Fibroblast of villous mesenchyme (primary cell): ENCODE measurements at regions not wholly inside any gene's neighbourhood (a gene's known extent, or its start where the extent isn't known, plus 50 kb on each side); places are given as distances from the start of the nearest gene placed in this dataset.

ENCODE experiments used
- DNase-seq: peaks from one replicate; pipeline ENCODE4 v3.0.0-alpha.2; 2010; ENCODE audit warnings: low read depth
- H3K4me3 ChIP-seq: 2 replicates; pipeline ENCODE4 v1.5.1; 2011; ENCODE audit warnings: low read depth, mild to moderate bottlenecking, low read length
- TF ChIP-seq, protein P1 (sequence below): IDR thresholded peaks from 2 replicates; pipeline ENCODE4 v1.5.1; 2012; ENCODE audit warnings: low read depth, mild to moderate bottlenecking, low read length; ENCODE audit not compliant: insufficient read depth

DNA sequence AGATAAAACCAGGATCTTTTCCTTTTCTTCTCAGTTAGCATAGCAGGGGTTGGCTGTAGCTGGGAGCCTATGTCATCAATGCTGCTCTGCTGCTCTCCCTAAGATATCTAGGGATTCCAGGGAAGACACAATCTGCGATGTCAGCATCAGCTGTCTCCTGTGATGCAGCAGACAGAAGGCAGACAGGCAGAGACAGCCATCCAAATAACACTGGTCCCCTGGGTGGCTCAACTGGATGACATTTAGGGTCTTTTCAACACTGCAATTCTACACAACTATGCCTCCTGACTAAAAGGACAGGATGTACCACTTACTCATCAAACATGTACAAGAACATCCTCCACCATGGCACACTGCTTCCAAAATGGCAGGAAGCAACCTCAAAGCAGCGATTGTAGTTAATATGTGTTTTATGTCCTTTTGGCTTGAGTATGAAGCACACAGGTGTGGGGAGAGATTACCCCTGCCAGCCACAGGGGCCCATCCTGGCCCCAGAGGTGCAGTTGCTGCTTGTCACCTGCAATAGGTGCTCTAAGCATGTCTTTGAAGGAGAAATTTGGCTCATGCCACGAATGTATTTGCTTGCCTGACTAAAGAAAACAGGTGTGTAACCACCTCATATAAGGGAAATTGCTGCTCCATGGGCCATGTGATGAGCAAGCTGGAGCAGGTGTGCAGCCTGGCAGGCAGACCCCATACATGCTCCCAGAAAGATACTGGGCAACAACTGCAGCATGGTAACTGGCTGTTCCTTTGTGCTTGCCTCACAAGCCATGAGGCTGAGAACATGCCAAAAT lies 357.8 kb downstream of the VPS13C start:
- H3K4me3 ChIP-seq: no peak overlapping the region
- DNase-seq: no peak
- TF ChIP-seq, protein P1, sequence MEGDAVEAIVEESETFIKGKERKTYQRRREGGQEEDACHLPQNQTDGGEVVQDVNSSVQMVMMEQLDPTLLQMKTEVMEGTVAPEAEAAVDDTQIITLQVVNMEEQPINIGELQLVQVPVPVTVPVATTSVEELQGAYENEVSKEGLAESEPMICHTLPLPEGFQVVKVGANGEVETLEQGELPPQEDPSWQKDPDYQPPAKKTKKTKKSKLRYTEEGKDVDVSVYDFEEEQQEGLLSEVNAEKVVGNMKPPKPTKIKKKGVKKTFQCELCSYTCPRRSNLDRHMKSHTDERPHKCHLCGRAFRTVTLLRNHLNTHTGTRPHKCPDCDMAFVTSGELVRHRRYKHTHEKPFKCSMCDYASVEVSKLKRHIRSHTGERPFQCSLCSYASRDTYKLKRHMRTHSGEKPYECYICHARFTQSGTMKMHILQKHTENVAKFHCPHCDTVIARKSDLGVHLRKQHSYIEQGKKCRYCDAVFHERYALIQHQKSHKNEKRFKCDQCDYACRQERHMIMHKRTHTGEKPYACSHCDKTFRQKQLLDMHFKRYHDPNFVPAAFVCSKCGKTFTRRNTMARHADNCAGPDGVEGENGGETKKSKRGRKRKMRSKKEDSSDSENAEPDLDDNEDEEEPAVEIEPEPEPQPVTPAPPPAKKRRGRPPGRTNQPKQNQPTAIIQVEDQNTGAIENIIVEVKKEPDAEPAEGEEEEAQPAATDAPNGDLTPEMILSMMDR: no peak

DNA sequence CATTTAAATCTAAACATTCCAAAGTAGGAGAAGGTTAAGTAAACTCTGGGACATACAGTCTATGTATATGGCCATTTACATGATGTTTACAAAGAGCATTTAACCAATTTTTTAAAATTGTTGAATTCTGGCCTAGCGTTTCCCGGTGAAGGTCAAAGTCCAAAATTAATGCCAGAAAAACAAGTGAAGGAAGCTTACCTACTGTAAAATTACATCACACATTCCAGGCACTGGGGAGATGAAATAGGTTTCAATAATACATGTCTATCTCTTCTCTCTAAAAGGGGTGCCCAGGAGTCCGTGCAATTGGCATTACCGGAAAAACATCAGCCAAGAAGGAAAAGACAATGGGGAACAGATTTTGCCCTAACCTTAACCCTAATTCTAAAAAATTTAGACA lies 358.8 kb downstream of the VPS13C start:
- TF ChIP-seq, protein P1: no peak
- no peak overlapping the region for H3K4me3 ChIP-seq
- DNase-seq: no peak

DNA sequence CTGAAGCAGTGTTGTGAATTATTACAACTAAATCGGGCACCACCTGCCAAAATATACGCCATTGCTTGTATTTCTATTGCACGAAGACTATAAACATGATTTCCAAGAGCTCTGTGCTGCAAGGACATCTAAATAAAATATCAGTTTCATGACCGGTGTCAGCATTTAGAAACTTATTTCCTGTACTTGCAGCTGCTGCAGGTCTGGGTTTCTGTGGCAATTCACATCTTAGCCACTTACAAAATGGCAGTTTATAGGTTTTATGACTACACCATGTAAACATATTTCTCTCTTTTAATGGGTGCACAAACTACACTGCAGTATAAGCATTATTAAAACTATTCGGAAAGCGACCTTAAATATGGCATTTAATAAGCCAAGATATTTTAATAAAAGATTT lies 359.4 kb downstream of the VPS13C start:
- TF ChIP-seq, protein P1: no peak
- no peak overlapping the region for H3K4me3 ChIP-seq
- no peak for DNase-seq

DNA sequence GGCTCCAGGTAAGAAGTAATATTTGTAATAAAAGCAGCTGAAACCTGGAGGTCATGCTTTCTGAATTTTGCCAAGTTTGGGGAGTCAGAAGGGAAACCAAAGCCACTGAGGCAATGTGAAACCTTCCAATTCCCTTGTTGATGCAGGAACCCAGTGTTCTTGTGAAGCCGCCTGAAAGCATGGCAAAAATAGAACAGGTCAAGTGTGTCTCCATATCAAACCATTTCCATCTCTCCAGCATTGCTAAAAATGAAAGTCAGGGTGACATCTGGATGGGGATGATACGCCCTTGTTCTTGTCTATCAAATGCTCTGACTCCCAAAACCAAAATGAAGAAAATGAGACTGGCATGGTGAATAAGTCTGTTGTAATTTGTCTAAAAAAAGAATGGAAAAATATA lies 362.5 kb downstream of the VPS13C start:
- no peak overlapping the region for H3K4me3 ChIP-seq
- DNase-seq: no peak
- TF ChIP-seq, protein P1: no peak

DNA sequence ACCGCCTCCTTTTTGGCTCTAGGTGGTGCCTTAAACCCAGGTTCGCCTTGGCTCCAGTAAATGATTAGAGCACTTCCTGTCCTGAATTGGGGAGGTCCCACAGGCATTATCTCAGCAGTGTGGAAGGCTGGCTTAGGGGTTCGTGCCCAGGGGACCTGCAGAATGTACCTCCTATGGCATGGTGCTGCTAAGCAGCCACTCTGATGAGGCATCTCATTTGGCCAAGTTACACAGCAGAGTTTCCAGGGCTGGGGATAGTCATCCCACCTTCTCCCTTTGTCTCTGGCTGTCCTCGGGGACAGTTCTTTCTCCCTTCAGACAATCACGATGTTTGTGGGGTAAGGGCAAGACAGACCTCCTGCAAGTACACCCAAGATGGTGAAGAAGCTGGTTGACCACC lies 371.2 kb downstream of the VPS13C start:
- TF ChIP-seq, protein P1: no peak
- no peak overlapping the region for H3K4me3 ChIP-seq
- no peak for DNase-seq

DNA sequence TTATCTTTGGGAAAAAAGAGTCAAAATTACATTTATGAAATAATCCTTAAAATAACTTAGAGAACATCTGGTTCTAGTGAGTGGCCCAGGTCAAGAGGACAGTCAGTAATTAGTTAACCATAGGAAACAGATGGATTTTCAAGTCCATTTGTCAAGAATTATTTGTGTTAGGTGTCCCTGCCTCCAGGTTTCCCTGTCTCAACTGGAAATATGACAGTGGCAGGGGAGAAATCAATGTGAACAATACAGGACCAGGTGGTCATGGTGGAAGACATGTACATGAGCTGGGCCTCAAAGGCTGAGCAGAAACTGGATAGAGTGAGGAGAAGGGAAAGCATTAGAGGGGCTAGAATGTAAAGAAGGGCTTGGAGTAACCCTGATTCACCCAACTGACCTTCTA lies 372.6 kb downstream of the VPS13C start:
- no peak overlapping the region for H3K4me3 ChIP-seq
- DNase-seq: no peak
- TF ChIP-seq, protein P1: no peak

DNA sequence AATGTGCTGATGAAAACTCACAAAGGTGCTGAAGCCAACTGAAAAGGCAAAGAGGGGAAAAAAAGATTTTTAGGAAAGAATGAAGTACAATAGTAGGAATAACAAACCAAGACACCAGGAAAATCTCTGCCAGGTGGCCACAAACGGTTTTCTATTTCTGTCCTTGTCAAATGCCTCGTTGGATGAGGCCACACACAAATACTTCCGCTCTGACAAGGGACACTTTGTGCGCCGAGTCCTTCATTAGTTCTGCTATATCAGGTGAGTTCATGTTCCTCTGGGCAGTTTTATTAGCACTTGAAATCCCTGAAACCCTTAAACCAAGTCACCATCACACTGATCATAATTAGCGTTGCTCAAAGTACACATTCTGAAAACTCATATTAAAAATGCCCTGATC lies 373.1 kb downstream of the VPS13C start:
- no peak overlapping the region for H3K4me3 ChIP-seq
- DNase-seq: no peak
- TF ChIP-seq, protein P1: no peak
